Spleen (tissue), 11 donors: ENCODE measurements at regions not wholly inside any gene's neighbourhood (a gene's known extent, or its start where the extent isn't known, plus 50 kb on each side); places are given as distances from the start of the nearest gene placed in this dataset.

Experiments
- DNase-seq: peaks from one replicate; pipeline ENCODE4 v3.0.0-alpha.2; 2020
- H3K27ac ChIP-seq, 8 donors: fragments of 200-600 bp; sonication (generic) in 7 of 8; 1 replicate in 4 of 8; 2 replicates in 4 of 8; pipeline versions ENCODE4 v1.5.0 to v1.8.0; 2016 to 2021; ENCODE audit warnings: inconsistent platforms in 4 of 8, mild to moderate bottlenecking in 4 of 8, moderate library complexity in 1 of 8
- H3K27me3 ChIP-seq, 7 donors: fragments of 200-600 bp; sonication (generic) in 6 of 7; replicated peaks in 1 of 7; 1 replicate in 4 of 7; 2 replicates in 3 of 7; pipeline versions ENCODE4 v1.5.0 to v1.8.0; 2016 to 2021; ENCODE audit warnings: inconsistent platforms in 3 of 7, mild to moderate bottlenecking in 1 of 7
- H3K36me3 ChIP-seq, 6 donors: fragments of 200-600 bp; sonication (generic) in 5 of 6; 1 replicate in 4 of 6; 2 replicates in 2 of 6; pipeline versions ENCODE4 v1.5.0 to v1.8.0; 2016 to 2021; ENCODE audit warnings: inconsistent platforms in 2 of 6
- H3K4me1 ChIP-seq, 6 donors: fragments of 200-600 bp; sonication (generic) in 5 of 6; 1 replicate in 3 of 6; 2 replicates in 3 of 6; pipeline versions ENCODE4 v1.5.0 to v1.8.0; 2016 to 2021; ENCODE audit warnings: inconsistent platforms in 3 of 6
- H3K4me3 ChIP-seq, 8 donors: fragments of 200-600 bp; sonication (generic) in 7 of 8; 1 replicate in 4 of 8; 2 replicates in 4 of 8; pipeline versions ENCODE4 v1.5.0 to v1.8.0; 2016 to 2021; ENCODE audit warnings: inconsistent platforms in 4 of 8, mild to moderate bottlenecking in 4 of 8, moderate library complexity in 2 of 8
- H3K9me3 ChIP-seq, 8 donors: fragments of 200-600 bp; sonication (generic) in 7 of 8; 1 replicate in 4 of 8; 2 replicates in 4 of 8; pipeline versions ENCODE4 v1.5.0 to v1.8.0; 2016 to 2021; ENCODE audit warnings: inconsistent platforms in 4 of 8
- CTCF ChIP-seq, 11 experiments: fragments of 200-600 bp in 7 of 11; fragments of 450-650 bp in 4 of 11; sonication (generic) in 4 of 11; IDR thresholded peaks in 8 of 11; conservative IDR thresholded peaks in 3 of 11; 1 replicate in 7 of 11; 2 replicates in 4 of 11; pipeline versions ENCODE4 v1.4.0 to v1.8.0; 2016 to 2021; ENCODE audit warnings: antibody characterized with exemption in 11 of 11, inconsistent platforms in 4 of 11, mild to moderate bottlenecking in 1 of 11
- POLR2A ChIP-seq, 3 donors: fragments of 450-650 bp; IDR thresholded peaks; one replicate each; pipeline ENCODE4 v1.5.1; 2017; ENCODE audit warnings: antibody characterized with exemption in 3 of 3, mild to moderate bottlenecking in 1 of 3
- POLR2AphosphoS5 ChIP-seq, 3 donors: sonication (generic); formaldehyde crosslinking; IDR thresholded peaks; one replicate each; pipeline ENCODE4 v1.5.1; 2017; ENCODE audit warnings: antibody characterized with exemption in 3 of 3
- WGBS, 5 donors: extraction: QIAGEN DNeasy Blood & Tissue Kit in 3 of 5; methylation state at CpG; one replicate each; pipeline versions ENCODE4 v1.1.5 to v1.1.7; 2013 to 2018; 5-methylcytosine and 5-hydroxymethylcytosine counted together
- intact Hi-C: fragments of 100-400 bp; cut with DNase I; formaldehyde crosslinking; loops from one replicate; pipeline ENCODE4 v1.15.0; 2023; ENCODE audit warnings: low total_unique reads
- donor health status: healthy with polysubstance abuse.
- donor health status: DM: no; HTN: no; CAD: no; lungs with moderate emphysema.
- donor health status: DM: no; HTN: no; CAD: no.
- donor health status: Bipolar disorder and iron deficiency.
- donor health status: healthy.
- donor health status: DM: no; HTN: no; CAD: no.
- donor health status: DM: yes; HTN: yes; CAD: no.

GRCh38 chr7:35747611-35748010, 52.7 kb upstream of the HERPUD2 start:
- H3K4me3 ChIP-seq: no peak overlapping the region
- H3K36me3 ChIP-seq: no peaks in the 10 kb centered on the region
- H3K4me1 ChIP-seq: no peaks in the 10 kb centered on the region
- TF ChIP-seq POLR2A (IDR thresholded peaks at IDR 0.05) (no peak), POLR2AphosphoS5 (IDR thresholded peaks at IDR 0.05) (no peak), CTCF (IDR thresholded peaks at IDR 0.05 in 8 of 11, conservative IDR thresholded peaks at IDR 0.05 in 3 of 11) (no peak)
- no peaks in the 10 kb centered on the region for H3K27me3 ChIP-seq
- no peak for DNase-seq
- WGBS, 5 donors: 76 to 90% (median 84%) methylated on average over 4 of the region's 4 CpGs
- intact Hi-C loops: no loop called here
- no peaks in the 10 kb centered on the region for H3K9me3 ChIP-seq
- no peak overlapping the region for H3K27ac ChIP-seq

GRCh38 chr7:35748371-35748770, 52.5 kb upstream of the SEPTIN7 start:
- Histone ChIP-seq H3K27ac (no peak overlapping the region), H3K4me1 (no peaks in the 10 kb centered on the region), H3K4me3 (no peak overlapping the region), H3K27me3 (no peaks in the 10 kb centered on the region), H3K9me3 (no peaks in the 10 kb centered on the region), H3K36me3 (no peaks in the 10 kb centered on the region)
- TF ChIP-seq CTCF (IDR thresholded peaks at IDR 0.05 in 8 of 11, conservative IDR thresholded peaks at IDR 0.05 in 3 of 11) (no peak), POLR2AphosphoS5 (IDR thresholded peaks at IDR 0.05) (no peak), POLR2A (IDR thresholded peaks at IDR 0.05) (no peak)
- no peak for DNase-seq
- 76 to 92% (median 85%) methylated on average over 1 of the region's 1 CpG for WGBS, 5 donors
- intact Hi-C loops: no loop called here

DNA sequence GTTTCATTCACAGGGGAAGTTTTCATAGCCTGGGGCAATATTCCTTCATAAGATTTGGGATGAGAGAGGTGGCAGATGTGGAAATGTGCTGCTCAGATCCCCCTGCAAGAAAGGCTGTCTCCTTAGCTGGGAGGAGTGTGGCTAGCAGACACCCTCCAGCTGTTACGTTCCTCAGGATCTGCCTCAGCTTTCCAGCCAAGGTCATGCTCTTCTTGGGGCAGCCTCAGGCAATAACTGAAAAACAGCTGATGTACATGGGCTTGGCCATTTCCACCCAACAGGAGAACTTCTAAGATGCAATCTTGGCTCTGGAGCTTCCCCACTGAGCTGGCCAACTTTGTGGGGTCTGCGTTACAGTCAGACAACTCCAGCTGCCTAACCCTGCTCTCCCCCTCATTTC, 51.3 kb upstream of the SEPTIN7 start:
- TF ChIP-seq POLR2A (IDR thresholded peaks at IDR 0.05) (no peak), POLR2AphosphoS5 (IDR thresholded peaks at IDR 0.05) (peak in 1 of 3 donors; percentile 31)
- Histone ChIP-seq H3K36me3 (no peaks in the 10 kb centered on the region), H3K9me3 (no peaks in the 10 kb centered on the region), H3K4me1 (no peaks in the 10 kb centered on the region), H3K27me3 (no peaks in the 10 kb centered on the region), H3K27ac (no peak overlapping the region), H3K4me3 (no peak overlapping the region)
- no peak for DNase-seq
- WGBS, 5 donors: 63 to 90% (median 85%) methylated on average over 2 of the region's 2 CpGs
- intact Hi-C loops: no loop called here
